ENCODE measurements at regions not wholly inside any gene's neighbourhood (a gene's known extent, or its start where the extent isn't known, plus 50 kb on each side); places are given as distances from the start of the nearest gene placed in this dataset.

DNA sequence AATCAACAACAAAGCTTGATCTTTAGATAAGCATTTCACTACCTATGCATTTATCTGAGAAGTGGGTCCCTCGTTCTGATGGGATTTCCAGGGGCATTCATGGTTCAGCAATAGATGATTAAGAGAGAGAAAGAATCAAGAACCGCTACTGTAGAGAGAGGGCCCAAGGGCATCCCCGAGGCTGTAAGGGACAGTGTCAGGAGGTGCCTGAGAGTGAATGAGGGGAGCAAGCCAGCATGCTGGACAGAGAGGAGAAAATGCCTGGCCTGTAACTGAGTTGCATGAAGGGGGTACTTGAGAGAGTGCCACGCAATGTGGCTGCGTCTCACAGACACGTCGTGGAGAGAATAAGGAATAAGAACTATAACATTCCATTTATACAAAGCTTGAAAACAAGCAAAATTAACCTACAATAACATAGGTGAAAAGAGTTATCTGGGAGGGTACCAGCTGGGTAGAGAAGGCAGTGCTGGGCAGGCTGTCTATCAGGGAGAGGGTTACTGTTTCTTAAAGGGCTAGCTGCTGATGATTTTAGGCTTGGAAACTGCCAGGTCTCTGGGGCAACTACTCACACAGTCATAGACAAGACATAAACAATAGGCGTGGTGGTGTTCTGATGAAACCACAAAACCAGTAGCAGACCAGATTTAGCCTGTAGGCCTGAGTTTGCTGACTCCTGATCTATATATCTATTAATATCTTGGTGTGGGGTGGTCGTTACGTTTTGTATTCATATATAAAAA lies 374.6 kb upstream of the CFAP20DC start:
- TF ChIP-seq, protein P1, sequence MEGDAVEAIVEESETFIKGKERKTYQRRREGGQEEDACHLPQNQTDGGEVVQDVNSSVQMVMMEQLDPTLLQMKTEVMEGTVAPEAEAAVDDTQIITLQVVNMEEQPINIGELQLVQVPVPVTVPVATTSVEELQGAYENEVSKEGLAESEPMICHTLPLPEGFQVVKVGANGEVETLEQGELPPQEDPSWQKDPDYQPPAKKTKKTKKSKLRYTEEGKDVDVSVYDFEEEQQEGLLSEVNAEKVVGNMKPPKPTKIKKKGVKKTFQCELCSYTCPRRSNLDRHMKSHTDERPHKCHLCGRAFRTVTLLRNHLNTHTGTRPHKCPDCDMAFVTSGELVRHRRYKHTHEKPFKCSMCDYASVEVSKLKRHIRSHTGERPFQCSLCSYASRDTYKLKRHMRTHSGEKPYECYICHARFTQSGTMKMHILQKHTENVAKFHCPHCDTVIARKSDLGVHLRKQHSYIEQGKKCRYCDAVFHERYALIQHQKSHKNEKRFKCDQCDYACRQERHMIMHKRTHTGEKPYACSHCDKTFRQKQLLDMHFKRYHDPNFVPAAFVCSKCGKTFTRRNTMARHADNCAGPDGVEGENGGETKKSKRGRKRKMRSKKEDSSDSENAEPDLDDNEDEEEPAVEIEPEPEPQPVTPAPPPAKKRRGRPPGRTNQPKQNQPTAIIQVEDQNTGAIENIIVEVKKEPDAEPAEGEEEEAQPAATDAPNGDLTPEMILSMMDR (conservative IDR thresholded peaks at IDR 0.05; ENCODE audit: low read depth, low read length), result no peak
- no peak overlapping the region for H3K4me3 ChIP-seq (ENCODE audit: low read depth, low read length)
- DNase-seq (ENCODE audit: low read depth), result peak; percentile 95

DNA sequence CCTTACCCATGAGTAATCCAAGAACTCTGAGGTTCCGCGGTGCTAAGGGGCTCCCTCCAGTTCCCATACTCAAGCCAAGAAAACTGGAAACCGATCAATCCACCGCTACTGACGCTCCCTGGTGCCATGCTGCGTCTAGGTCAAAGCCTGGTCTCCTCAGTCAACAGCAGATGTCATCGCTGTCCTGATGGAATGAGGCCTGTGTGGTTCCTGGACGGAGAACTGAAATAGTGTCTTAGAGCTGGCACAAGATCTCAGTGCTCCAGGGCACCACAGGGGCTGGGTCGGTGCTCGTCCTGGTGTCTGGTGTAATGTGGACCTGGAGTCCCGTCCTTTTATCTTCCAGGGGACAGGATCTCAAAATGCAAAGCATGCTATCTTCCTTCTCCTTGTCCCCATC lies 373.9 kb upstream of the CFAP20DC start:
- no peak overlapping the region for H3K4me3 ChIP-seq (ENCODE audit: low read depth, low read length)
- no peak for DNase-seq (ENCODE audit: low read depth)
- TF ChIP-seq, protein P1 (conservative IDR thresholded peaks at IDR 0.05; ENCODE audit: low read depth, low read length), result no peak

DNA sequence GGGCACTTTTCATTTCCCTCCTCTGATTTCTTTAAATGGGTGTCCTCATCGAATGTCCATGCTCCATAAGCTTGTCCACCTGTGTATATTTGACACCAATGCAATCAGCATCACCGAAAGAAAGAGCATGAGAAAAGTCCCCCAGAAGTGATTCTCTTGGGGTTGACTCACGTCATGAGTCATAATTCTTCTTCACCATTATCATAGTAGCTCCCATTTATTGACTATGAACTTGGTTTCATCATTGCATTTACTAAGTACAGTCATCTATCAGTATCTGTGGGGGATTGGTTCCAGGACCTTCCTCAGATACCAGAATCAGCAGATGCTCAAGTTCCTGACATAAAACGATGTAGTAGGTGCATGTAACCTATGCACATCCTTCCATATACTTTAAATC lies 372.5 kb upstream of the CFAP20DC start:
- DNase-seq (ENCODE audit: low read depth), result peak; percentile 75
- H3K4me3 ChIP-seq (ENCODE audit: low read depth, low read length), result no peak overlapping the region
- TF ChIP-seq, protein P1 (conservative IDR thresholded peaks at IDR 0.05; ENCODE audit: low read depth, low read length), result no peak

DNA sequence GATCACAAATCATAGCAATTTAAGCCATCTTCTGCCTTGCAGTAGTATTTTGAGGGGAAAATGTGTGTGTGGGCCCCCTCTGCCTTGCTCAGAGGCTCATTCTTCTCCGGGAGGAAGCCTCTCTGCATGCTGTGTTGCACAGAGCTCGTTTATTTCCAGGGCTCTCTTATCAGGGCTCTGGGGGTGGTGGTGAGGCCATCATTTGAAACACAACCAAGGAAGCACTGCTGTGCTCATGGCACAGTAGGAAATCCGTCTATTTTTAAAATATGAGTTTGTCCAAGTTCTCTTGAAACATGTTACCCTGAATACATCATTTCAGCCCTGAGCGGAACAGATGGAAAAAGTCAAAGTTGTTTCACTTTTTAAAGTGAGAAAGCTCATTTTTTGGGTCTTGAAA lies 369.0 kb upstream of the CFAP20DC start:
- no peak overlapping the region for H3K4me3 ChIP-seq (ENCODE audit: low read depth, low read length)
- TF ChIP-seq, protein P1 (conservative IDR thresholded peaks at IDR 0.05; ENCODE audit: low read depth, low read length), result no peak
- DNase-seq (ENCODE audit: low read depth), result peak; percentile 64

GRCh38 chr3:59412516-59412915 lies 362.7 kb upstream of the CFAP20DC start:
- DNase-seq (ENCODE audit: low read depth), result no peak
- TF ChIP-seq, protein P1 (conservative IDR thresholded peaks at IDR 0.05; ENCODE audit: low read depth, low read length), result no peak
- H3K4me3 ChIP-seq (ENCODE audit: low read depth, low read length), result no peak overlapping the region

GRCh38 chr3:59411694-59412093 lies 361.9 kb upstream of the CFAP20DC start:
- DNase-seq (ENCODE audit: low read depth), result no peak
- TF ChIP-seq, protein P1 (conservative IDR thresholded peaks at IDR 0.05; ENCODE audit: low read depth, low read length), result no peak
- no peak overlapping the region for H3K4me3 ChIP-seq (ENCODE audit: low read depth, low read length)

DNA sequence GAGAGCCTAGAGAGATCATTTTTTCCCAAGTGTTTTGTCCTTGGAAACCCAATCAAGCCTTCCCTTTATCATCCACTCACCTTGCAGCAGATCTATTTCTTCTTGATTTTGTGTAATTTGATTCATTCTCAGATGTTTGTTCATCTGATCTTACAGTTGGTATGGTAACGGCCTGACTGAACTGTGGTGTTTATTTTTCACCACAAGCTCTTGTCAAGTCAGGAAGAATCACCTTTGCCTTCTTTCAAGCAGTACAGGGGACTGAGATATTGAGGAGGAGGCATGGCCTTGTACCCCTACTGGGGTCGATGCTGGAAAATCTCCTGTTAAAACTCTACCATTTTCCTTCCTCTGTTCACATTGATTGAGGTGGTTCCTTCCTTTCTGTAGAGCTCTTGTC lies 361.4 kb upstream of the CFAP20DC start:
- no peak overlapping the region for H3K4me3 ChIP-seq (ENCODE audit: low read depth, low read length)
- TF ChIP-seq, protein P1 (conservative IDR thresholded peaks at IDR 0.05; ENCODE audit: low read depth, low read length), result no peak
- no peak for DNase-seq (ENCODE audit: low read depth)

All from choroid plexus epithelial cell (primary cell).